A673 (cell line): ENCODE measurements at regions not wholly inside any gene's neighbourhood (a gene's known extent, or its start where the extent isn't known, plus 50 kb on each side); places are given as distances from the start of the nearest gene placed in this dataset.

Experiments
- EZH2 ChIP-seq: fragments of 200-600 bp; sonication (generic); IDR thresholded peaks from 2 replicates; pipeline ENCODE4 v1.6.1; 2017; ENCODE audit warnings: borderline replicate concordance, low read depth, mild to moderate bottlenecking, mixed read lengths, antibody characterized with exemption, low read length; ENCODE audit not compliant: poor library complexity, severe bottlenecking
- TF ChIP-seq, protein P1 (sequence below): fragments of 300-800, 200-600 bp; sonication (generic); conservative IDR thresholded peaks from 2 replicates; pipeline ENCODE4 v1.5.1; 2017; ENCODE audit warnings: low read depth, mild to moderate bottlenecking, antibody characterized with exemption, low read length, moderate library complexity, mixed read lengths

GRCh38 chr2:49616800-49617199 is 462.5 kb upstream of the FSHR start:
- TF ChIP-seq, protein P1, sequence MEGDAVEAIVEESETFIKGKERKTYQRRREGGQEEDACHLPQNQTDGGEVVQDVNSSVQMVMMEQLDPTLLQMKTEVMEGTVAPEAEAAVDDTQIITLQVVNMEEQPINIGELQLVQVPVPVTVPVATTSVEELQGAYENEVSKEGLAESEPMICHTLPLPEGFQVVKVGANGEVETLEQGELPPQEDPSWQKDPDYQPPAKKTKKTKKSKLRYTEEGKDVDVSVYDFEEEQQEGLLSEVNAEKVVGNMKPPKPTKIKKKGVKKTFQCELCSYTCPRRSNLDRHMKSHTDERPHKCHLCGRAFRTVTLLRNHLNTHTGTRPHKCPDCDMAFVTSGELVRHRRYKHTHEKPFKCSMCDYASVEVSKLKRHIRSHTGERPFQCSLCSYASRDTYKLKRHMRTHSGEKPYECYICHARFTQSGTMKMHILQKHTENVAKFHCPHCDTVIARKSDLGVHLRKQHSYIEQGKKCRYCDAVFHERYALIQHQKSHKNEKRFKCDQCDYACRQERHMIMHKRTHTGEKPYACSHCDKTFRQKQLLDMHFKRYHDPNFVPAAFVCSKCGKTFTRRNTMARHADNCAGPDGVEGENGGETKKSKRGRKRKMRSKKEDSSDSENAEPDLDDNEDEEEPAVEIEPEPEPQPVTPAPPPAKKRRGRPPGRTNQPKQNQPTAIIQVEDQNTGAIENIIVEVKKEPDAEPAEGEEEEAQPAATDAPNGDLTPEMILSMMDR = peak; percentile 62
- TF ChIP-seq EZH2 = no peak
